ENCODE measurements at regions not wholly inside any gene's neighbourhood (a gene's known extent, or its start where the extent isn't known, plus 50 kb on each side); places are given as distances from the start of the nearest gene placed in this dataset.

GRCh38 chr12:73991138-73991537 is 546.5 kb upstream of the ATXN7L3B start:
- no peak for TF ChIP-seq POLR2A (IDR thresholded peaks at IDR 0.05)
- no peak for TF ChIP-seq CTCF (IDR thresholded peaks at IDR 0.05)
